ENCODE measurements at regions not wholly inside any gene's neighbourhood (a gene's known extent, or its start where the extent isn't known, plus 50 kb on each side); places are given as distances from the start of the nearest gene placed in this dataset.

DNA sequence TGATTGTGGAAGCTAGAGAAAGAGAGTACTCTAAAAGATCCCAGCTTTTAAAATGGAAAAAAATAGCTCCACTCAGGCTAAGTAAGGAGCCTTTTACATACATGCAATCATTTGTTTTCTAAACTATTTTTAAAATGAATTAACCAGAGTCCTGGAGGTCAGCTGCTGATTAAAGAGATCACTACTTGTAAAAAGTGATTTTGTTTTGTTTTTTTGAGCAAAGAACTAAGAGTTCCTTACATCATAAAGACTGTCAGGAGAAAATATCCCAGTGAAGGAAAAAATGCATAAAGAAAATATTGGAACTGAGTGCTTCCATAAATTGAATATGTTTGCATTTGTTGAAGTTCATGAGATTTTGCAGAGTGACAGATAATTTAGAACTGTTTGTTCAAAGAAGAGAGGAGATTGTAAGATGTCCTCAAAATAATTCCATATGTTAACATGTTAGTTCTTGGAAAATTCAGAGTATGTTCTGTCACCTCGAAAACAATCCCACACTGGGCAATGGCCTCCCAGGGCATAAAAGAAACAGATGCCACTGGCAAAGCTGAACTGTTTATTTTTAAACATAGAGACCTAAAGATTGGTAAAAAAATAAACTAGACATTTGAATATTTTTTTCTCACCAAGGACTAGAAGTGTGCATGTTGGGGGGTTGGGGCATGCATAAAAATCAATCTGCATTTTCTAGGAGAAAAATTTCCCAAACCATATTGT is 264.7 kb downstream of the NPR3 start:
- Histone ChIP-seq H3K4me3 (ENCODE audit: low read length) (no peak overlapping the region), H3K9ac (ENCODE audit: low read length) (no peak overlapping the region), H3K27me3 (ENCODE audit: insufficient read depth, low read depth, low read length) (no peaks in the 10 kb centered on the region), H3K9me3 (ENCODE audit: low read length) (no peaks in the 10 kb centered on the region), H3K4me2 (ENCODE audit: low read length) (no peak overlapping the region), H4K20me1 (ENCODE audit: insufficient read depth) (no peaks in the 10 kb centered on the region), H3F3A (ENCODE audit: insufficient read depth, low read length, poor library complexity, severe bottlenecking) (no peaks in the 10 kb centered on the region), H3K27ac (ENCODE audit: low read length) (no peak overlapping the region), H3K79me2 (replicated peaks; ENCODE audit: insufficient read depth, low read length) (no peaks in the 10 kb centered on the region), H3K36me3 (ENCODE audit: insufficient read depth, low read length) (no peaks in the 10 kb centered on the region), H2AFZ (ENCODE audit: low read depth, low read length) (no peak overlapping the region), H3K9me2 (ENCODE audit: insufficient read depth, low read length) (no peaks in the 10 kb centered on the region)
- TF ChIP-seq EZH2 (IDR thresholded peaks at IDR 0.05; ENCODE audit: borderline replicate concordance, insufficient read depth, low read length, poor library complexity, severe bottlenecking) (no peak), POLR2AphosphoS5 (IDR thresholded peaks at IDR 0.05) (no peak), SMC3 (conservative IDR thresholded peaks at IDR 0.05; ENCODE audit: poor library complexity) (no peak), RAD21 (conservative IDR thresholded peaks at IDR 0.05) (no peak), TAF1 (IDR thresholded peaks at IDR 0.05; ENCODE audit: low read depth) (no peak)
- TF ChIP-seq, protein P1, sequence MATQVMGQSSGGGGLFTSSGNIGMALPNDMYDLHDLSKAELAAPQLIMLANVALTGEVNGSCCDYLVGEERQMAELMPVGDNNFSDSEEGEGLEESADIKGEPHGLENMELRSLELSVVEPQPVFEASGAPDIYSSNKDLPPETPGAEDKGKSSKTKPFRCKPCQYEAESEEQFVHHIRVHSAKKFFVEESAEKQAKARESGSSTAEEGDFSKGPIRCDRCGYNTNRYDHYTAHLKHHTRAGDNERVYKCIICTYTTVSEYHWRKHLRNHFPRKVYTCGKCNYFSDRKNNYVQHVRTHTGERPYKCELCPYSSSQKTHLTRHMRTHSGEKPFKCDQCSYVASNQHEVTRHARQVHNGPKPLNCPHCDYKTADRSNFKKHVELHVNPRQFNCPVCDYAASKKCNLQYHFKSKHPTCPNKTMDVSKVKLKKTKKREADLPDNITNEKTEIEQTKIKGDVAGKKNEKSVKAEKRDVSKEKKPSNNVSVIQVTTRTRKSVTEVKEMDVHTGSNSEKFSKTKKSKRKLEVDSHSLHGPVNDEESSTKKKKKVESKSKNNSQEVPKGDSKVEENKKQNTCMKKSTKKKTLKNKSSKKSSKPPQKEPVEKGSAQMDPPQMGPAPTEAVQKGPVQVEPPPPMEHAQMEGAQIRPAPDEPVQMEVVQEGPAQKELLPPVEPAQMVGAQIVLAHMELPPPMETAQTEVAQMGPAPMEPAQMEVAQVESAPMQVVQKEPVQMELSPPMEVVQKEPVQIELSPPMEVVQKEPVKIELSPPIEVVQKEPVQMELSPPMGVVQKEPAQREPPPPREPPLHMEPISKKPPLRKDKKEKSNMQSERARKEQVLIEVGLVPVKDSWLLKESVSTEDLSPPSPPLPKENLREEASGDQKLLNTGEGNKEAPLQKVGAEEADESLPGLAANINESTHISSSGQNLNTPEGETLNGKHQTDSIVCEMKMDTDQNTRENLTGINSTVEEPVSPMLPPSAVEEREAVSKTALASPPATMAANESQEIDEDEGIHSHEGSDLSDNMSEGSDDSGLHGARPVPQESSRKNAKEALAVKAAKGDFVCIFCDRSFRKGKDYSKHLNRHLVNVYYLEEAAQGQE (IDR thresholded peaks at IDR 0.05; ENCODE audit: borderline replicate concordance): no peak

DNA sequence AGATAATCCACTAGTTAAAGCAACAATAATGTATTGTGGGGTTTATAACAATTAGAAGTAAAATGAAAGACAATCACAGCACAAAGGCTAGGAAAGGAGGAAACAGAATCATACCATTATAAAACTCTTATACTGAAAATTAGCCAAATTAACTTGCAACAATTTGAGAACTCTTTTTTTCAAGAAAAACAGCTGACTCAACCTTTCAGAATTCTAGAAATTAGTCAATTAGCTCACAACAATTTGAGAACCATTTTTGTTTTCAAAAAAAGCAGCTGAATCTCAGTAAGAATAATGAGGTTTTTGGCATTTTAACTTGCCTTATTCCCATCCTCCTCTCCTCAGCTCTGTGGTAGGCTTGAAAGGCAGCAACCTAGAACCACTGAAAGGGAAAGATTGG is 269.9 kb downstream of the NPR3 start:
- Histone ChIP-seq H2AFZ (ENCODE audit: low read depth, low read length) (no peak overlapping the region), H3F3A (ENCODE audit: insufficient read depth, low read length, poor library complexity, severe bottlenecking) (no peaks in the 10 kb centered on the region), H3K4me3 (ENCODE audit: low read length) (no peak overlapping the region), H3K9me2 (ENCODE audit: insufficient read depth, low read length) (no peaks in the 10 kb centered on the region), H3K79me2 (replicated peaks; ENCODE audit: insufficient read depth, low read length) (no peaks in the 10 kb centered on the region), H3K9me3 (ENCODE audit: low read length) (no peaks in the 10 kb centered on the region), H3K36me3 (ENCODE audit: insufficient read depth, low read length) (no peaks in the 10 kb centered on the region), H3K9ac (ENCODE audit: low read length) (no peak overlapping the region), H4K20me1 (ENCODE audit: insufficient read depth) (no peaks in the 10 kb centered on the region), H3K27me3 (ENCODE audit: insufficient read depth, low read depth, low read length) (no peaks in the 10 kb centered on the region), H3K27ac (ENCODE audit: low read length) (no peak overlapping the region), H3K4me2 (ENCODE audit: low read length) (no peak overlapping the region)
- TF ChIP-seq RAD21 (conservative IDR thresholded peaks at IDR 0.05): no peak
- TF ChIP-seq, protein P1 (IDR thresholded peaks at IDR 0.05; ENCODE audit: borderline replicate concordance): no peak
- TF ChIP-seq EZH2 (IDR thresholded peaks at IDR 0.05; ENCODE audit: borderline replicate concordance, insufficient read depth, low read length, poor library complexity, severe bottlenecking): no peak
- no peak for TF ChIP-seq SMC3 (conservative IDR thresholded peaks at IDR 0.05; ENCODE audit: poor library complexity)

All from neural cell (in vitro differentiated cells).